Osteoblast (primary cell): ENCODE measurements at regions not wholly inside any gene's neighbourhood (a gene's known extent, or its start where the extent isn't known, plus 50 kb on each side); places are given as distances from the start of the nearest gene placed in this dataset.

ENCODE experiments used
- DNase-seq: peaks from one replicate; pipeline ENCODE4 v3.0.0; 2011; ENCODE audit warnings: low spot score, mixed read lengths; ENCODE audit not compliant: insufficient read length; ENCODE audit errors: missing footprints
- H2AFZ ChIP-seq: 2 replicates; pipeline ENCODE4 v1.6.0; 2011; ENCODE audit warnings: mild to moderate bottlenecking, low read length
- H3K27ac ChIP-seq: 2 replicates; pipeline ENCODE4 v1.5.1; 2011; ENCODE audit warnings: mild to moderate bottlenecking, low read depth, low read length, moderate library complexity
- H3K27me3 ChIP-seq: 2 replicates; pipeline ENCODE4 v1.6.0; 2012; ENCODE audit warnings: mild to moderate bottlenecking, control low read depth, inconsistent platforms, low read length, moderate library complexity; ENCODE audit not compliant: insufficient read depth
- H3K36me3 ChIP-seq: 2 replicates; pipeline ENCODE4 v1.5.1; 2011; ENCODE audit warnings: mild to moderate bottlenecking, low read length, control low read depth, moderate library complexity; ENCODE audit not compliant: insufficient read depth
- H3K4me1 ChIP-seq: 2 replicates; pipeline ENCODE4 v1.5.1; 2011; ENCODE audit warnings: mild to moderate bottlenecking, low read length, control low read depth, moderate library complexity; ENCODE audit not compliant: insufficient read depth
- H3K4me2 ChIP-seq: 2 replicates; pipeline ENCODE4 v1.6.0; 2011; ENCODE audit warnings: mild to moderate bottlenecking, low read length; ENCODE audit not compliant: insufficient read depth
- H3K4me3 ChIP-seq: fragments of 200-600 bp; sonication (generic); 3 replicates; pipeline ENCODE4 v1.5.1; 2012; ENCODE audit warnings: mild to moderate bottlenecking, low read length, inconsistent platforms; ENCODE audit not compliant: insufficient read depth
- H3K79me2 ChIP-seq: 2 replicates; pipeline ENCODE4 v1.6.0; 2012; ENCODE audit warnings: mild to moderate bottlenecking, low read length, control low read depth, inconsistent platforms; ENCODE audit not compliant: insufficient read depth
- H3K9me3 ChIP-seq: 2 replicates; pipeline ENCODE4 v1.5.1; 2011; ENCODE audit warnings: low read depth, low read length, control low read depth
- H4K20me1 ChIP-seq: 2 replicates; pipeline ENCODE4 v1.6.0; 2012; ENCODE audit warnings: mild to moderate bottlenecking, low read length, control low read depth; ENCODE audit not compliant: insufficient read depth
- CTCF ChIP-seq: IDR thresholded peaks from 2 replicates; pipeline ENCODE4 v1.5.1; 2011; ENCODE audit warnings: mild to moderate bottlenecking, low read depth, low read length, moderate library complexity; ENCODE audit errors: extremely low read depth

- Histone ChIP-seq H3K27ac (peak overlapping the region; percentile 86), H4K20me1 (no peaks in the 10 kb centered on the region), H3K4me1 (peaks cover 28% of the 10 kb centered on the region), H3K4me3 (no peak overlapping the region), H2AFZ (no peak overlapping the region), H3K79me2 (no peaks in the 10 kb centered on the region), H3K4me2 (no peak overlapping the region), H3K27me3 (no peaks in the 10 kb centered on the region), H3K9me3 (no peaks in the 10 kb centered on the region), H3K36me3 (no peaks in the 10 kb centered on the region)
- no peak for TF ChIP-seq CTCF
- DNase-seq = no peak
Observed at GRCh38 chr2:30372826-30373225, 74.2 kb upstream of the LCLAT1 start.

DNA sequence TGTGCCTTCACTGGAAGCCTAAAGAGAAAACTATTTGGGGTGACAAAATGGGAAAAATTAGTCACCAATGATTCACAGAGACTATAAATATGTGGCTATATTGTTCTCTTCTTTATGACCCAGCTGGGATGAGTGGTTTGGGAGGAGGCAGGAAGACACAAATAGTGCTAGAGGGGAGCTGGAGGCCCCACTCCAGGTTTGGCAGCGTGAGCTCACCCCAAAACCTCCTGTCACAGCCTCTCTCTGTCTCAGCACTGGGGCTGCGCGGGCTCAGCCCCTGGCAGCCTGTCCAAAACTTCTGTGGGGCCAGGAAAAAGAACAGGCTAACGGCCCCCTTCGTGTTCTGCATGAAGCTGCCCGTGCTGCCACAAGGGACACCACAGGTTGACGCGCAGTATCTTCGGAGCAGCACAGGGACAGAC lies 73.2 kb upstream of the LCLAT1 start:
- TF ChIP-seq CTCF = no peak
- H3K9me3 ChIP-seq = no peaks in the 10 kb centered on the region
- H3K79me2 ChIP-seq = no peaks in the 10 kb centered on the region
- H3K36me3 ChIP-seq = no peaks in the 10 kb centered on the region
- peaks cover 20% of the 10 kb centered on the region for H3K4me1 ChIP-seq
- no peaks in the 10 kb centered on the region for H3K27me3 ChIP-seq
- H3K4me3 ChIP-seq = no peak overlapping the region
- peak overlapping the region; percentile 86 for H3K27ac ChIP-seq
- no peak overlapping the region for H3K4me2 ChIP-seq
- DNase-seq = peak; percentile 93
- H2AFZ ChIP-seq = no peak overlapping the region
- H4K20me1 ChIP-seq = no peaks in the 10 kb centered on the region

DNA sequence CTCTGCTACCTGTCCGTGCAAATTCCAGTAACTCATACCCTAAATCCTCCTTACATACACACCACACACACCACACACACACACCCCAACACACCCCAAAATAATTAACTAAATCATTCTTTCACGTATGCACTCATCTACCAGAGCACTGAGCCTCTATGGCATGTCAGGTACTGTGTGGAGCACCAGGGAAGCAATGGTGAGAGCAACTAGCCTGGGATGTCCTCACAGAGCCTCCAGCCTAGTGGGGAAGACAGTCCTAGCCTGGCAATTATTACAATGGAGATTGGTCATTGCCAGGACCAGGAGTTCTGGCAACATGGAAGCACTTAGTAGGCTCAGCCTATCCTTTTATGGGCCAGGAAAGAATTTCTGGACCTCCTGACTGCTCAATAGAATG lies 72.7 kb upstream of the LCLAT1 start:
- no peaks in the 10 kb centered on the region for H3K79me2 ChIP-seq
- no peak overlapping the region for H2AFZ ChIP-seq
- no peak overlapping the region for H3K4me3 ChIP-seq
- H4K20me1 ChIP-seq = no peaks in the 10 kb centered on the region
- DNase-seq = peak; percentile 21
- no peak overlapping the region for H3K4me2 ChIP-seq
- no peak for TF ChIP-seq CTCF
- no peaks in the 10 kb centered on the region for H3K9me3 ChIP-seq
- H3K27me3 ChIP-seq = no peaks in the 10 kb centered on the region
- no peaks in the 10 kb centered on the region for H3K36me3 ChIP-seq
- peaks cover 20% of the 10 kb centered on the region for H3K4me1 ChIP-seq
- peak overlapping the region; percentile 86 for H3K27ac ChIP-seq

DNA sequence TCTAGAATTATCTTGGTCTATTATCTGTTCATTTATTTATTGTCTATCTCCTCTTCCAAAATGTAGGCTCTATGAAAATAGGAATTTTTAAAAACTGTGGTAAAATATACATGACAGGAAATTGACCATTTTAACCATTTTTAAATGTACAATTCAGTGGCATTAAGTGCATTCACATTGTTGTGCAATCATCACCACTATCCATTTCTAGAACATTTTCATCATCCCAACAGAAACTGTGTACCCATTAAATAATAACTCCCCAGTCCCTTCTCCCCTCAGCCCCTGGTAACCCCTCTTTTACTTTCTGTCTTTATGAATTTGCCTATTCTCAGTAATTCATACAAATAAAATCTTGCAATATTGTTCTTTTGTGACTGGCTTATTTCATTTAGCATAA lies 71.1 kb upstream of the LCLAT1 start:
- TF ChIP-seq CTCF = no peak
- no peak overlapping the region for H2AFZ ChIP-seq
- H3K9me3 ChIP-seq = no peaks in the 10 kb centered on the region
- H3K27ac ChIP-seq = no peak overlapping the region
- no peak overlapping the region for H3K4me3 ChIP-seq
- H3K4me1 ChIP-seq = peaks cover 20% of the 10 kb centered on the region
- H3K79me2 ChIP-seq = no peaks in the 10 kb centered on the region
- H4K20me1 ChIP-seq = no peaks in the 10 kb centered on the region
- H3K36me3 ChIP-seq = no peaks in the 10 kb centered on the region
- no peak overlapping the region for H3K4me2 ChIP-seq
- no peaks in the 10 kb centered on the region for H3K27me3 ChIP-seq
- no peak for DNase-seq
